ENCODE measurements at regions not wholly inside any gene's neighbourhood (a gene's known extent, or its start where the extent isn't known, plus 50 kb on each side); places are given as distances from the start of the nearest gene placed in this dataset.

GRCh38 chr11:104738208-104738607 is 160.1 kb downstream of the CASP12 start:
- 57 to 71% (median 67%) methylated on average over 4 of the region's 4 CpGs for WGBS, 4 donors
- no peaks in the 10 kb centered on the region for H3K36me3 ChIP-seq
- no peaks in the 10 kb centered on the region for H3K27me3 ChIP-seq
- intact Hi-C loops (cut with DNase I): no loop called here
- ATAC-seq: no peak
- H3K4me1 ChIP-seq: peaks cover 0 to 17% (median 0%) of the 10 kb centered on the region in 12 donors
- no peak for DNase-seq
- TF ChIP-seq CTCF (IDR thresholded peaks at IDR 0.05) (no peak), POLR2A (IDR thresholded peaks at IDR 0.05) (no peak)
- H3K4me3 ChIP-seq: no peak overlapping the region
- no peaks in the 10 kb centered on the region for H3K9me3 ChIP-seq
- no peak overlapping the region for H3K27ac ChIP-seq

DNA sequence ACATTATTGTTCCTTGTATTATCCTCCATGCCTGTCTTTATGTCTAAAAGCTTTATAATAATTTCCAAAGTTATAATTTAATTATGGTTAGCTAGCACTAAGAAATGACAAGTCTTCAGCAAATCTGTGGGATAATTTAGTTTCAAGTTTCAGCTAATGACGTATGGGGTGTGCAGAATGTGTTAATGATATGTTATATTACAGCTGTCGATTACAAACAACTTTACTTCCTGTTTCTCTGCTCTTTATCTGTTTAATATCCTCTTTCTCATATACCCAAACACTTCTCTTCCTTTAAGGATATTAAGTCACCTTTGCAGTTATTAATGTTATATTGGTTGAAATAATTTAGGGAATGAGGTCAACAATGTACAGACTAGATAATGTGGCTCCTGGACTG is 161.8 kb downstream of the CASP12 start:
- H3K4me1 ChIP-seq: peaks cover 0 to 17% (median 0%) of the 10 kb centered on the region in 12 donors
- WGBS, 4 donors: 38 to 50% (median 46%) methylated on average over 2 of the region's 2 CpGs
- no peak overlapping the region for H3K4me3 ChIP-seq
- H3K36me3 ChIP-seq: no peaks in the 10 kb centered on the region
- intact Hi-C loops (cut with DNase I): no loop called here
- no peak for ATAC-seq
- TF ChIP-seq CTCF (IDR thresholded peaks at IDR 0.05) (no peak), POLR2A (IDR thresholded peaks at IDR 0.05) (no peak)
- peak overlapping the region in 1 of 12 donors; percentile 29 for H3K27ac ChIP-seq
- no peaks in the 10 kb centered on the region for H3K9me3 ChIP-seq
- no peaks in the 10 kb centered on the region for H3K27me3 ChIP-seq
- DNase-seq: no peak

DNA sequence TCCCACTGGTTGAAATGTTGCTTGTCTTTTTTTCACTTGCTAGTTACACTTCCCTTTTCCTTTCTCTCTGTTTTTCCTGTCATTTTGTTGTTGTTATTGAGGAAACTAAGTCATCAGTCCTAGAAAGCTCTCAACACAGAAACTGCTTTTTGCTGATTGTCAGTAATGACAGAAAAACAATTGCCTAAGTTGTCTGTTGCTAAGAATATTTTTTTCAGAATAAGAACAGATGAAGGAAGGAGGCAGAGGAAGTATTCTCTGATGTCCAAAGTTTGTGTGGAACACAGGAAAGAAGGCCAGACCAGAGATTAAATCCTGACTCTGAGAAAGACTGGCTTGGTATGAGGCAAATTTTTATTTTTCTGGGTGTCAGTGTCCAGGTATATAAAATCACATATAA is 163.3 kb downstream of the CASP12 start:
- TF ChIP-seq POLR2A (IDR thresholded peaks at IDR 0.05) (no peak), CTCF (IDR thresholded peaks at IDR 0.05) (no peak)
- no peaks in the 10 kb centered on the region for H3K27me3 ChIP-seq
- peak overlapping the region in 1 of 12 donors; percentile 29 for H3K27ac ChIP-seq
- ATAC-seq (peak in 1 of 4 donors; percentile 22), DNase-seq (no peak)
- intact Hi-C loops (cut with DNase I): no loop called here
- no peaks in the 10 kb centered on the region for H3K36me3 ChIP-seq
- H3K9me3 ChIP-seq: no peaks in the 10 kb centered on the region
- peaks cover 0 to 17% (median 0%) of the 10 kb centered on the region in 12 donors for H3K4me1 ChIP-seq
- no peak overlapping the region for H3K4me3 ChIP-seq

DNA sequence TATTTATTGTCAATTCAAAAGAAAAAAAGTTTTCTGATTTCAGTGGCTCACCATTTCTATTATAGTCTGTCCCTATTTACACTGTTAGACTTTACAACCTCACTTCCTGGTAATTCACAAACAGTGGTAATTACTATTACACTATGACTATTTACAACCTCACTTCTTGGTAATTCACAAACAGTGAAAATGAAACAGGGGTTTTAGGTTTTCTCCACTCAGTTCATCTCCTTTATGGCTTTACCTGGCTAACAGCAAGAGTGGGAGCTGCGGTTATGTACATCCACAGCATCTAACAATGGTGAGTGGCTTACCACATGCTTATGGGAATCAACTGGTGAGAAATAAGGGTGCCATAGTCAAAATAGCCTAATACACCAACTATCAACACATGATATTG is 166.4 kb downstream of the CASP12 start:
- no peak for TF ChIP-seq CTCF (IDR thresholded peaks at IDR 0.05)
- no peak for TF ChIP-seq POLR2A (IDR thresholded peaks at IDR 0.05)
- no peaks in the 10 kb centered on the region for H3K27me3 ChIP-seq
- intact Hi-C loops (cut with DNase I): no loop called here
- no peak for ATAC-seq
- no peak overlapping the region for H3K27ac ChIP-seq
- 92 to 97% (median 95%) methylated on average over 1 of the region's 1 CpG for WGBS, 4 donors
- no peak for DNase-seq
- H3K9me3 ChIP-seq: no peaks in the 10 kb centered on the region
- H3K36me3 ChIP-seq: no peaks in the 10 kb centered on the region
- H3K4me3 ChIP-seq: no peak overlapping the region
- peaks cover 0 to 15% (median 0%) of the 10 kb centered on the region in 12 donors for H3K4me1 ChIP-seq
